UCSD-AML1 (cell line): ENCODE measurements at regions not wholly inside any gene's neighbourhood (a gene's known extent, or its start where the extent isn't known, plus 50 kb on each side); places are given as distances from the start of the nearest gene placed in this dataset.
"Not testable (repeated sequence)": the region's sequence is repeated elsewhere in the genome, so short reads cannot be mapped to it uniquely, and the experiment has no call there.

Source experiments
- DNase-seq: peaks from one replicate; lab custom pipeline; 2025; ENCODE audit not compliant: unreplicated experiment; lab: John Stamatoyannopoulos, UW

GRCh38 chr2:10223471-10223870, 79.2 kb upstream of the HPCAL1 start:
- DNase-seq = no peak

- DNase-seq = no peak
Observed at GRCh38 chr2:10223932-10224720, 78.6 kb upstream of the HPCAL1 start.

GRCh38 chr2:10224734-10225133, 78.0 kb upstream of the HPCAL1 start:
- no peak for DNase-seq

- no peak for DNase-seq
Observed at GRCh38 chr2:10225291-10226037, 77.2 kb upstream of the HPCAL1 start.

GRCh38 chr2:10226038-10226724, 76.5 kb upstream of the HPCAL1 start:
- no peak for DNase-seq

- DNase-seq = no peak
Observed at GRCh38 chr2:10228611-10229365, 73.9 kb upstream of the HPCAL1 start.

GRCh38 chr2:10229462-10230099, 73.1 kb upstream of the HPCAL1 start:
- DNase-seq = no peak

GRCh38 chr2:10230499-10230898, 72.2 kb upstream of the HPCAL1 start:
- no peak for DNase-seq

- not testable (repeated sequence) for DNase-seq
Observed at GRCh38 chr2:10230921-10231320, 71.8 kb upstream of the HPCAL1 start.

GRCh38 chr2:10231551-10232085, 71.1 kb upstream of the HPCAL1 start:
- DNase-seq = no peak

GRCh38 chr2:10232096-10232815, 70.4 kb upstream of the HPCAL1 start:
- no peak for DNase-seq

- DNase-seq = no peak
Observed at GRCh38 chr2:10233131-10234012, 69.3 kb upstream of the HPCAL1 start.

- DNase-seq = no peak
Observed at GRCh38 chr2:10234013-10234306, 68.7 kb upstream of the HPCAL1 start.

GRCh38 chr2:10234409-10235094, 68.2 kb upstream of the HPCAL1 start:
- no peak for DNase-seq

- no peak for DNase-seq
Observed at GRCh38 chr2:10235099-10235908, 67.4 kb upstream of the HPCAL1 start.

- DNase-seq = no peak
Observed at GRCh38 chr2:10235909-10236550, 66.7 kb upstream of the HPCAL1 start.
